ENCODE measurements at regions not wholly inside any gene's neighbourhood (a gene's known extent, or its start where the extent isn't known, plus 50 kb on each side); places are given as distances from the start of the nearest gene placed in this dataset.
"Not testable (repeated sequence)": the region's sequence is repeated elsewhere in the genome, so short reads cannot be mapped to it uniquely, and the experiment has no call there.

- ChIA-PET POLR2A (no interaction called here), RAD21 (ENCODE audit: low non-redundant PET in 1 of 2, low total read pairs in 2 of 2, uncharacterized antibody in 2 of 2, unreplicated experiment in 2 of 2) (no interaction called here), CTCF (no interaction called here)
- H3K9me3 ChIP-seq (ENCODE audit: control insufficient read depth in 1 of 2, insufficient read depth in 1 of 2, low read depth in 1 of 2, low read length in 2 of 2) = no peaks in the 10 kb centered on the region
- no peaks in the 10 kb centered on the region for H3K36me3 ChIP-seq (ENCODE audit: control insufficient read depth in 1 of 2, insufficient read depth in 2 of 2, low read length in 2 of 2)
- no peak for DNase-seq (ENCODE audit: low read depth, low spot score)
- no peak overlapping the region for H3K9ac ChIP-seq (ENCODE audit: low read length)
- no peak overlapping the region for H3K27ac ChIP-seq (ENCODE audit: low read depth, low read length)
- no peaks in the 10 kb centered on the region for H3K4me1 ChIP-seq (ENCODE audit: control insufficient read depth in 1 of 2, insufficient read depth in 2 of 2, low read length in 2 of 2)
- no peak for ATAC-seq
- no peak overlapping the region for H3K4me2 ChIP-seq (ENCODE audit: low read length)
- no peak overlapping the region for H3K4me3 ChIP-seq (replicated peaks in 1 of 2; ENCODE audit: low read depth in 1 of 2, low read length in 2 of 2)
- intact Hi-C loops (cut with micrococcal nuclease) = no loop called here
- no peak overlapping the region for H2AFZ ChIP-seq (ENCODE audit: low read depth, low read length, poor library complexity, severe bottlenecking)
- no peaks in the 10 kb centered on the region for H3K79me2 ChIP-seq (ENCODE audit: insufficient read depth, low read length)
- TF ChIP-seq JUND (IDR thresholded peaks at IDR 0.05) = no peak
- no peak for TF ChIP-seq FOSL1 (IDR thresholded peaks at IDR 0.05; ENCODE audit: low read depth)
- no peak for TF ChIP-seq REST (IDR thresholded peaks at IDR 0.05; ENCODE audit: low read depth)
- no TSS peak for BruUV-seq (replicated peaks)
- no peaks in the 10 kb centered on the region; the same call in 1 of the 2 replicates for H4K20me1 ChIP-seq (ENCODE audit: insufficient read depth)
- H3K27me3 ChIP-seq (ENCODE audit: insufficient read depth, low read length) = peaks cover 4% of the 10 kb centered on the region; the same call in 1 of the 2 replicates
- no peaks in the 10 kb centered on the region for H3K9me2 ChIP-seq (ENCODE audit: insufficient read depth)
These were observed 575.4 kb upstream of the GOLIM4 start for GRCh38 chr3:168671091-168671490.

DNA sequence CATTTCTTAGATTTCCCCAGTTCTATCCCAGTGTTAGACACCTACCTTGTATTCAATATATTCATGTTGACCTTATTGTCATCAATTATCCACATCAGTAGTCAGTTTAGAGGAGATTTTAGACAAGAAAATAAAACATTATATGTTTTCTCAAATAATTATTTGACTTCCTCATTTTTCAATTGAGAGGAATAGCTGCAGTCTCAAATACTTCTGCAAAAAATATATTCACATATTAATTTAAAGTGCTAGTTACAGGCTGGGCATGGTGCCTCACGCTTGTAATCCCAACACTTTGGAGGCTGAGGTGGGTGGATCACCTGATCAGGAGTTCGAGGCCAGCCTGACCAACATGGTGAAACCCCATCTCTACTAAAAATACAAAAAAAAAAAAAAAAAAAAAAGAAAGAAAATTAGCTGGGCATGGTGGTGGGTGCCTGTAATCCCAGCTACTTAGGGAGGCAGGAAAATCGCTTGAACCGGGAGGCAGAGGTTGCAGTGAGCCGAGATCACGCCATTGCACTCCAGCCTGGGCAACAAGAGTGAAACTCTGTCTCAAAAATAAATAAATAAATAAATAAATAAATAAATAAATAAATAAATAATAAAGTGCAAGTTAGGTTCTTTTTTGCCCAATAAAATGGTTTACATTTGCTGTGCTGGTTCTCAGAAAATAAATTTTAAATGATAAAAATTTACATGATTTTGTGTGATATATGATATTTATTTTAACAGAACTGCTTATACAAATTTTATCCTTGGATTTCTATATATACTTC lies 565.3 kb upstream of the GOLIM4 start:
- DNase-seq (ENCODE audit: low read depth, low spot score); H3K27ac ChIP-seq (ENCODE audit: low read depth, low read length); H3K36me3 ChIP-seq (ENCODE audit: control insufficient read depth in 1 of 2, insufficient read depth in 2 of 2, low read length in 2 of 2); H4K20me1 ChIP-seq (ENCODE audit: insufficient read depth); H3K4me2 ChIP-seq (ENCODE audit: low read length); H3K9me3 ChIP-seq (ENCODE audit: control insufficient read depth in 1 of 2, insufficient read depth in 1 of 2, low read depth in 1 of 2, low read length in 2 of 2); H3K79me2 ChIP-seq (ENCODE audit: insufficient read depth, low read length); H2AFZ ChIP-seq (ENCODE audit: low read depth, low read length, poor library complexity, severe bottlenecking); H3K9ac ChIP-seq (ENCODE audit: low read length); H3K9me2 ChIP-seq (ENCODE audit: insufficient read depth); POLR2A ChIA-PET; ATAC-seq; CTCF ChIA-PET; H3K4me1 ChIP-seq (ENCODE audit: control insufficient read depth in 1 of 2, insufficient read depth in 2 of 2, low read length in 2 of 2); RAD21 ChIA-PET (ENCODE audit: low non-redundant PET in 1 of 2, low total read pairs in 2 of 2, uncharacterized antibody in 2 of 2, unreplicated experiment in 2 of 2); H3K4me3 ChIP-seq (replicated peaks in 1 of 2; ENCODE audit: low read depth in 1 of 2, low read length in 2 of 2); BruUV-seq (replicated peaks); intact Hi-C loops (cut with micrococcal nuclease); H3K27me3 ChIP-seq (ENCODE audit: insufficient read depth, low read length): not testable (repeated sequence)
